ENCODE measurements at regions not wholly inside any gene's neighbourhood (a gene's known extent, or its start where the extent isn't known, plus 50 kb on each side); places are given as distances from the start of the nearest gene placed in this dataset.

DNA sequence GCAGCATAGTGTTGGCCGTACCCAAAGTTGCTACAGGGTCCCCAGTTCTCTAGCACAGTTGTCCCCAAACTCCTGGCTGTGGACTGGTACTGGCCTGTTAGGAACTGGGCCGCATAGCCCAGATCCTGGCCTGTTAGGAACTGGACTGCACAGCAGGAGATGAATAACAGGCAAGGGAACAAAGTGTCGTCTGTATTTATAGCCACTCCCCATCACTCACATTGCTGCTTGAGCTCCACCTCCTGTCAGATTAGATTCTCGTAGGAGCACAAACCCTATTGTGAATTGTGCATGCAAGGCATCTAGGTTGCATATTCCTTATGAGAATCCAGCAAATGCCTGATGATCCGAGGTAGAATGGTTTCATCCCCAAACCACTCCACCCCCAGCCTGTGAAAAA, 604.0 kb upstream of the LMCD1 start:
- DNase-seq (ENCODE audit: low read depth, low spot score) = no peak

- DNase-seq (ENCODE audit: low read depth, low spot score) = no peak
Observed at GRCh38 chr3:7913283-7913682, 588.3 kb upstream of the LMCD1 start.

DNA sequence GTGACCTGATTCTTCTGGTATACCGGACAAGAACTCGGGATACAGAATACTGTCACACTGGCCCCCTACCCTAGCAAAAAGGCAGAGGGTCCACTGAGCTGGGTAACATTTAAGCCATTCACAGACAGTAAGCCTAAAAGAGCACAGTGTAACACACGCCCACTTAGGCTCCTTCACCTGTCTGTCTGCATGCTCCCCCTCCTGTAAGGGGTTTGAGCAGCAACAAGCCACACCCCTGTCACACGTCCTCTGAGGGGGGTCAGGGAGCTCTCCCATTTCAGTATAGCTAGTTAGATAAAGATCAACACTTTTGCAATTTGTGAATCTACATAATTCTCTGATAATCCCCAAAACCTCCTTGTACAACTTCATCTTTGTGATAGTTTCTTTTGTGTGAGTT, 586.3 kb upstream of the LMCD1 start:
- no peak for DNase-seq (ENCODE audit: low read depth, low spot score)

GRCh38 chr3:7917443-7918151, 584.0 kb upstream of the LMCD1 start:
- no peak for DNase-seq (ENCODE audit: low read depth, low spot score)

GRCh38 chr3:7920211-7920610, 581.4 kb upstream of the LMCD1 start:
- no peak for DNase-seq (ENCODE audit: low read depth, low spot score)

DNA sequence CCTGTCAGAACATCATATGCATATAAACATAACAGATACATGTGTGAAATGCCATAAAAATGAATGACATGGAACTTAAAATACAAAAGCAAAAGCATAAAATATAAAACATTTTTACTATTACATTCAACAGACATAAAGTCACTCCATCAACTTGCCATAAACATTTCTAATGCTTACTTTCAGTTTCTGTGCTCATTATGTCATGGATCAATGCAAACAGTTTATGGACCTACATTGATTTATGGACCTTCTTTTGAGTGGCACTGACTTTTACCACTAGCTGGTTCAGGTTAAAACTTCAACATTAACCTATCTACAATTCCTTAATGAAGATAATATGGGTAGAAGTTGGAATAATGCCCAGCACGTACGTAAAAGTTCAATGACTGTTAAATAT, 577.4 kb upstream of the LMCD1 start:
- no peak for DNase-seq (ENCODE audit: low read depth, low spot score)

DNA sequence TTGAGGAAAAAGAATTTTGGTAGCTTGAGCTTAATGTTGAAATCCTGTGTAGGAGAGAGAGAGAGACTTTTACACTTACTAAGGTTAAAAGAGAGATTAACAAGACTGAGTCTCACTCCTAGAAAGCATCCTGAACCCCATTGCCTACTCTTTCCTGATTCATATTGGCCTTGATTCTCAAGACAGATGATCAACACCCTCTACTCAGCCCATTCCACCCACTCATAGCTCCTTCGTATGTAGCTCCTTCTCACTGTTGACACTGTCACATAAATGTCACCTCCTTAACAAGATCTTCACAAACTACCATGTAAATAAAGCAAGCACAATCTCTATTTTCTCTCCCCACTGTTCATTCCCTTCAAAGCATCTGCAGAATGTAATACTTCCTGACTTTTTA, 574.6 kb upstream of the LMCD1 start:
- no peak for DNase-seq (ENCODE audit: low read depth, low spot score)

GRCh38 chr3:7927864-7928263, 573.8 kb upstream of the LMCD1 start:
- no peak for DNase-seq (ENCODE audit: low read depth, low spot score)

DNA sequence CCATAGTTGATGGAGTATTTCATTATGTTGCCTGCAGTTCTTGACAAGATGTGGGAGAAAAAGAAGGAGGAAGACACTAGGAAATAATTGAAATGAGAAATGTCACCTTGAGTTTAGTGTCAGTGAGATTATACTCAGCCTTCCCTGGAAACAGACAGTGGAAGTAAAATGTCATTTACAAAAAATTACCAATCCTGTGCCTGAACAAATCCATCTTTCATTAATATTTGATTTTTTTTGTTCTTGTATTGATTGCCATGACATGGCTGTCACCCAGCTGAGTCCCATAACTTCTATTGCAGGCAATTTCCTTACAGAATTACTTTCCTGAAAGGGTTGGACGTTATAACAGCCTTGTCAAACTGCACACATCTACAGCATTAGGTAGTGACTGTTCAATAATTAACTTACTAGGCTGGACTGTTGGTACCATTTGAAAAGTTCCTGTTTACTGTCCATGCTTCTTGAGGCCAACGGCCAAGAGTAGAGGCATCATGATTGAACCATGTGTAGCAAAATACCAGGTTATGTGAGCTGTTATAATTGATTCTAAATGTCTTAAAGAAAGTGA, 572.2 kb upstream of the LMCD1 start:
- DNase-seq (ENCODE audit: low read depth, low spot score) = no peak

- DNase-seq (ENCODE audit: low read depth, low spot score) = no peak
Observed at GRCh38 chr3:7934362-7934761, 567.3 kb upstream of the LMCD1 start.

GRCh38 chr3:7947930-7948329, 553.7 kb upstream of the LMCD1 start:
- no peak for DNase-seq (ENCODE audit: low read depth, low spot score)

- DNase-seq (ENCODE audit: low read depth, low spot score) = no peak
Observed at GRCh38 chr3:7950890-7951289, 550.7 kb upstream of the LMCD1 start.

DNA sequence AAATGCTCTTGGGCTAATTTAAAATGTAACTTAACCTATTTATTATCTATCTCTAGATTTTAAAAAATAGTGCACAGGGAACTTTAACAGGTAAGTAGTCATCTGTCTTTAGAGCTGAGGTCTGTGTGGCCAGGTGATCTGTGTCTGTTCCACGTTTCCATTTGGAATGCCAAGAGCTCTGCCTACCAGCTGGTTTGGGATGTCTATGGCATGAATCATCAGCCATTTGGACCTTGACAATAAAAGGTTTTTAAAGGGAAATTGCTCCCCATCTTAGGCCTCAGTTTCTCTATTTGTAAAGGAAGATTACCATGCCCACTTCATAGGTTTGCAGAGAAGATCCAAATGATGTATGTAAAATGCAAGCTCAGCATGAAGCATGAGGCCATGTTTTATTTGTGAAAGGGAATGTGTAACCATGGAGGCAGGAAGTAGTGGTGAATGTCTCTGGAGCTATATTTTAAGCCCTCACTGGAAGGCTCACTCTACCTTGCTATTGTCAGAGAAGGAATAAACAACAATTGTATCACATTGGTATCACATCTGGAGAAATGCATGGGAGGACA, 548.1 kb upstream of the LMCD1 start:
- DNase-seq (ENCODE audit: low read depth, low spot score) = peak; percentile 37

DNA sequence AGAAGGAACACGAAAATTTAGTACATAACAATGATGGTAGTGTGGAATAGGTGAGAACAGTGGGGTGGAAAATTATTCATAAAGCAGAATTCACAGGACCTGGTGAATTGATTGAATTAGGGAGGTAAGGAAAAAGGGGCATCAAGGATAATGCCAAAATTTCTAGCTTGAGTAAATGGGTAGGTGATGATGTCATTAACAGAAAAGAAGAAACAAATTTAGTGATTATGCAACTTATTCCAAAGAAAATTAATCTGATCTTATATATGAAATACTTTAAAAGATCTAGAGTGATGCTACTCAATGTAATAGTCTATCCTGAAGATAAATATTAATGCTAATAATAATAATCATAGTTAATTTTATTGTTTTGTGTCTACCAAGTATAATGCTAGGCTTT, 544.6 kb upstream of the LMCD1 start:
- DNase-seq (ENCODE audit: low read depth, low spot score) = no peak

DNA sequence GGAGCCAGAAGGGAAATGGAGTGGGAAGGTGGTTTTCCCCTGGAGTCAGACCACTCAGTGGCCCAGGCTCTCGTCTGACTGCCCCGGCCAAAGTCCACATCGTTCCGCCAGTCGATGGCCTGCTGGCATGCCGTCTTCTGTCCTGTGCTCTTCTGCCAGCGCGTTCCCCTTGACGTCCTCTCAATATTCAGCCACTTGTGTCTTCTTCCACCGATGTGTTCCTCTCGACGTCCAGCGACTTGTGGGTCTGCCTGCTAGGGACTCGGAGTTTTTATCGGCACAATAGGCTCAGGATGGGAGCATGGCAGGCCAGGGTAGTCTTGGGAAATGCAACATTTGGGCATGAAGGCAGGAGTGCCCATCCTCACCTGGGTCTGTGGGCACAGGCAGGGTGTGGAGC, 542.5 kb upstream of the LMCD1 start:
- no peak for DNase-seq (ENCODE audit: low read depth, low spot score)

DNA sequence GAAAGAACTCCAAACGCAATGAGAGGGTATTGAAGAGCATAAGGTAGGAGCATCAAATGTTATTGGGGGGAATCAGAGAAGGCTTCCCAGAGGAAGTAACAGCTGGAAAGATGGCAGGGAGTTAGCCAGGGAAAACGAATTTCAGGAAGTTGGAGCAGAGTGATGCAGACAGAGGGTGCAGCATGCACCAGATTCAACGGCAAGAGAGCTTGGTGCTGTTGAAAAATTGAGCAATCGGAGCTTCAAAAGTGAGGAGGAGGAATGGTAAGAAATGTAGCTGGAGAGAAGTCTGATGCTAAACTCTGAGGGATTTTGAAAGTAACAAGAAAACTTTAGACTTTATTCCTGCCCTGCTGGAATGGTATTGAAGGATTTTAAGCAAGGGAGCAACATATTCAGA, 541.0 kb upstream of the LMCD1 start:
- DNase-seq (ENCODE audit: low read depth, low spot score) = no peak

DNA sequence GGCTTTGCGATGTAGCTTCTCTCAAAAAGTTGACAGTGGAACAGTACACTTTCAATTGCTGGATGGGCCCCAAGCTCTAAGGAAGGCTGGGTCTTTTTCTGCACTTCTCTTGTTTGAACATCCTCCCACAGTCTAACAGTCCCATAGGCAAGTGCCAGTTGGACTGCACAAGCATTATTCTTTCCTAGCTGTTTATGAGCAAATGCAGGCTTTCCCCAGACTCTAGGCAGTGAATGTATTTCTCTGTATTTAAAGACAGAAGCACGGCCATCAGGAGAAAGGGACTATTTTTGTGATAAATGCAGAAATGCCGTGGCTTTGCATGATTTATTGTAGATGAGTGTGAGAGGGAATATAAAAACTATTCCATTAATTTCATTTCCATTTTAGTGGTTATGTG, 539.3 kb upstream of the LMCD1 start:
- no peak for DNase-seq (ENCODE audit: low read depth, low spot score)

- no peak for DNase-seq (ENCODE audit: low read depth, low spot score)
Observed at GRCh38 chr3:7964899-7965298, 536.7 kb upstream of the LMCD1 start.

- no peak for DNase-seq (ENCODE audit: low read depth, low spot score)
Observed at GRCh38 chr3:7973006-7973405, 528.6 kb upstream of the LMCD1 start.

DNA sequence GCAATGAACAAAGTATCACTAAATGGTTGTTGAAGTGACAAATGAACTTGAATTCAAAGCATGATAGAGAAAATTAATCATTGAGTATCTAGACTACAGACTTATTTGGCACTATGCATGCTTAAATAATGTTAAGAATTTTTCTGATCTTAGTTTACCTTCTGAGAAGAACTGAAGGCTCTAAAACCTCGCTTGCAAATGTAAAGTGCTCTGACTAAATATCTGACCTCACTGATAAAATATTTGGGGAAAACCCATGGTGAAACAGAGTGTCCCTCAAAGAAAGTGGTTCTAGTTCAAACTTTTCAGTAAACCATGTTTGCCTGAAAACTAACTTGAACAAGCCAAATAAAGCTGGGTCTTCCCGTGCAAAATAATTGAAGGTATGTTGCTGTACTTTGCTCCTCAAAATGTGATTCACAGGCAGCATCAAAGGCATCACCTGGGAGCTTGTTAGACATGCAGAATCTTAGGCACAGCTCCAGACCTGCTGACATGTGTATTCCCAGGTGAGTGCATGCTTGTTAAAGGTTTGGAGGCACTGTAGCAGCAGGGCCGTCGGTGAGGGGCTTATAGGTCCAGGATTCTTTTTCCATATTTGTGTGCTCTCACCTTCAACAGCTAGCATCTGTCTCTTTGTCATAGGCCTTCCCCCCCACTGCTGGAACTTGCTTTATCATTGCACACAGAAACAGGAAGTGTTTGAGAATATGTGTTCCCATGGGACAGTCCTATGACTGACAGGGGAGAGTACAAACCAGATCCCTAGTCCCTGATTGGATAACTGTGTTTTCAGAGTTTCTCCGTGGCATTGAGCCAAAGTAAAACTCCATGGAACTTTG, 524.2 kb upstream of the LMCD1 start:
- peak; percentile 72 for DNase-seq (ENCODE audit: low read depth, low spot score)

DNA sequence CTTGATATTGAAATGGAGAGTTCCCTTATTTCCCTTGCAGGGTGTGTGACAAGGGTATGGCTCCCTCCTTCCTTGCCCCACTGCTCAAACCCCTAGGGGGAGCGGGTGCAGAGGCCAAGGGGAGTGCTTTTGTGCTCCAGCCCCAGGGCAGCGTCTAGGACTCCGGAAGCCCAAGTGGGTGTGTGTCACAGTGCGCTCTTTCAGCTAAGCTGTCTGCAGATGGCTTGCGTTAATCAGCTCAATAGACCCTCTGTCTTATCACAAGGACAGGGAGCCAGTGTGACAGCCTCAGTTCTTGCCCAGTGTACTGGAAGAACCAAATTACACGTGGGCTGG, 523.6 kb upstream of the LMCD1 start:
- no peak for DNase-seq (ENCODE audit: low read depth, low spot score)

DNA sequence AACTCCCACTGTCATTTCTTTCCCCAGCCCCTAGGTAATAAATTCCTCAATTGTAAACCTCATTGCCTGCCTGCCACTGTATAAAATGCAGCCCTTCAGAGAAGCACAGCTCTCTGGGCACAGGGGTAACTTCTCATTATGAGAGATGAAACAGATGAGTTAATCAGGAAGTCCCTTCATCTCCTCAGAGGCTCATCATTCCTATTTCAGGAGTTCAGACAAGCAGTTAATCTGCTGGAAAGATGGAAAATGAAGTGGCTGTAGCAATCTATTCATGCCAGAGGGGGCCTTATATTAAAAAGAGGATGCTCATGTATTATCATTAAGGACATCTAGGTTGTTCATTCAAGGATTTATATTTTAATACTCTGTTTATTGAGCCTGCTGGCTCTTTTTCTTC, 519.5 kb upstream of the LMCD1 start:
- no peak for DNase-seq (ENCODE audit: low read depth, low spot score)

DNA sequence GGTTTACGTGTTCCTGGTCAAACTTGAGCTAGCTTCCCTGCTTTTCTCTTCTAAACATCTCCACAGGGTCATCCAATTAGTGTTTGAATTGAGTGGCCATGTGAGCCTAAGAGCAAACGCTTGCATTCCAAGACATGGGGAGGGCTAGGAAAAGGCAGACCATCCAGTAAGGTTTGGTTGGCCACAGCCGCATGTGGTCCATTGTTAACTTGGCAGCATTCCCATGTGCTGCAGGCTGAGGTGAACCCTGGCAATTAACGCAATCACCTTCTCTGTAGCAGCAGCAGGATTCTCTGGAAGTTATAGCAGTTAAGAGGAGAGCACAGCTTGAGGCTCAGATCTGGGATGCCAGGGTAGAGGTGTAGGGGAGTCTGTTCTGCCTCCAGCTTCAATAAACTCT, 502.2 kb upstream of the LMCD1 start:
- DNase-seq (ENCODE audit: low read depth, low spot score) = peak; percentile 77

Data from astrocyte of the hippocampus (primary cell).